HG02798 (cell line): ENCODE measurements at regions not wholly inside any gene's neighbourhood (a gene's known extent, or its start where the extent isn't known, plus 50 kb on each side); places are given as distances from the start of the nearest gene placed in this dataset.

Source experiments
- ATAC-seq: cut with Tn5 transposase; IDR thresholded peaks from one replicate; pipeline ENCODE4 v1.9.1; 2021; ENCODE audit warnings: mild to moderate bottlenecking; ENCODE audit not compliant: unreplicated experiment, poor library complexity

- ATAC-seq: no peak
Measured at GRCh38 chr4:19547463-19547862, 704.2 kb upstream of the SLIT2 start.

DNA sequence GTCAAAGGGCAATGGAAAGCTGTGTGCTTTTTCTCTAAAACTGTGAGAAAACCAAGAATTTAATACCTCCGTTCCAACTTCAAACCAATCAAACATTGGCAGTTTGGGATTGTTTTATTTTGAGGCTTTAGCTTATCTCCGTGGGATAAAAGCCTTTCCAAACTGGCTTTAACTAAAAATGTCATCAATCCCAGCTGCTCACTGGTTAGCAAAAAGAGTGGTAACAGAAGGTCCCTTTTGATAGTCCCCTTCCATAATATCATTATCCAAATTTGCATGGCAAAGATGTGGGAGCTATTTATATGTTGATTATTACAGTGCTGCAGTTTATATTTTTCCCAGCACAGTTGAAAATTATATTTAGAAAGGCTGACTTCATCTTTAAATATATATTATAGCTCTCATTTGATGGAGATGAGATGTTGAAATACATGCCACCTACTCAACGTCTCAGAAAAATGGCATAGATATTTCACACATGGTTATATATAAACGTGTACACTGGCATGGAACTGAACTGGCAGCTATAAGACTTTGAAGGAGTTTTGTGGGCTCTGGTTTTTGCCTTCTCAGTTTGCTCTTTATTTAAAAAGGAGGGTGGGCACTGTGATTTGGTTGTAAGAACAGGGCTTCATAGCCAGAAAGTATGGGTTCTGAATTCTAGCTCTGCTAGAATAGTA is 707.1 kb upstream of the SLIT2 start:
- ATAC-seq: no peak

DNA sequence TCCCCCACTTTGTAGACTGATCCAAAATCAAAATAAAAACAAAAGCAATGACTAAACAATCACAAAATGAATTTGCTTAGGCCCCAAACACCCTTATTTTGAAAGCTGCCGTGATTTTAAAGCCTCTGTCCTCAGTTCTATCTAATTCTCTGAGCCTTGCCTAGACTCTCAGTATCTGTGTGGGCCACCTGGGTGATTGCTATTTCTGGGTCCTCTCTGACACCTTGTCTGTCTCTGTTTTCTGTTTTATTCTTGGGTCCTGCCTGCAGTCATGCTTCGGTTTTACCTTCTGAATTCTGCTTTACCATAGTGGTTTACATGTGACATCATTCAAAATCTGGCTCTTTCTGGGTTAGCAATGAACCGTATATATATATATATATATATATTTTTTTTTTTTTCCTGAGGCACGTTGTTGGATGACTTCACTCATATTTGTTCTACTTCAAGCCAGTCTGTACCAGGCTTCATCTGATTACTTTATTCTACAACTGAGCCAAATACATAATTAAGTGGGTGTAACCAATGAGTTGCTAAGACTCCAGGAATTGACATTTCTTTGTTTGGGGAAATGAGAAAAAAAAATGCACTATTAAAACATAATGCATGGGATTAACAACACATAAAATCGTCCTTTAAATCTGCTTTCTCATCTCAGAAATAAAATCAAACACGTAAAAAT is 710.7 kb upstream of the SLIT2 start:
- no peak for ATAC-seq

DNA sequence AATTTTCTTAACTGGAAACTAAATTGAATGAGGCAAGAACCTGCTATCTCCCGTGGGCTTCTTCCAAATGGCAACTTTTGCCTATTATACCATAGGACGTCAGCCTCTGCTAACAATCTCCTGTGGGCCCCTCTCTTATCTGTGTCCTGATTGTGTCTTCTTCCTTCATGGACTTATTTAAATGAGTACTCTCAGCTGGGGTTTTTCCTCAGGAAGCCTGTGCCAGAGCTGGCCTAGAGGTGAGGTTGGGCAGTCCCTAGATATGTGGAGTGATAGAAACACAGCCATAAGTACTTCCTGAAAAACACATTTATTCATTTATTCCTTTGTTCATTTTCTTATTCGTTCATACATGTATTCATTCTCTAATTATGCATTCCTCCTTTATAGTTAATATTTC is 712.5 kb upstream of the SLIT2 start:
- no peak for ATAC-seq

DNA sequence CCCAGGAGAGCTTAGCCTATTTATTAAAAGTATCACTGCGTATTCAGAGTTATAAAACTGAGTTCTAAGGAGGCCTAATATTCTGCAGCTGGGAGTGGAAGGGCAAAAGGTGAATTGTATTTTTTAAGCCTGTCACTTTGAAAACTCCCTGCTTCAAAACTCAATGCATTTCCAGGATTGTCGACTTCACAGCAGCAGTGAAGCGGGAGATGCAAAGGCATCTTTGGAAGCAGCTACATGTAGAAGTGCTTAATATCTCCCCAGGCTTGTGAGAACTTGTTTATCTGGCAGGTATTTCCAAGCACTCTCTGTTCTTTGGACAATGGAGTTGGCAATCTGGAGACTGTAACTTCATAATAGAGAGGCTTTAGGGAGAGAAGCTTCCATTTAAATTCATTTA is 717.5 kb upstream of the SLIT2 start:
- ATAC-seq: no peak

GRCh38 chr4:19531906-19532848 is 719.5 kb upstream of the SLIT2 start:
- ATAC-seq: no peak

- no peak for ATAC-seq
Measured at GRCh38 chr4:19523964-19524363, 727.7 kb upstream of the SLIT2 start.

- no peak for ATAC-seq
Measured at GRCh38 chr4:19522966-19523365, 728.7 kb upstream of the SLIT2 start.

- no peak for ATAC-seq
Measured at GRCh38 chr4:19520939-19521520, 730.7 kb upstream of the SLIT2 start.

DNA sequence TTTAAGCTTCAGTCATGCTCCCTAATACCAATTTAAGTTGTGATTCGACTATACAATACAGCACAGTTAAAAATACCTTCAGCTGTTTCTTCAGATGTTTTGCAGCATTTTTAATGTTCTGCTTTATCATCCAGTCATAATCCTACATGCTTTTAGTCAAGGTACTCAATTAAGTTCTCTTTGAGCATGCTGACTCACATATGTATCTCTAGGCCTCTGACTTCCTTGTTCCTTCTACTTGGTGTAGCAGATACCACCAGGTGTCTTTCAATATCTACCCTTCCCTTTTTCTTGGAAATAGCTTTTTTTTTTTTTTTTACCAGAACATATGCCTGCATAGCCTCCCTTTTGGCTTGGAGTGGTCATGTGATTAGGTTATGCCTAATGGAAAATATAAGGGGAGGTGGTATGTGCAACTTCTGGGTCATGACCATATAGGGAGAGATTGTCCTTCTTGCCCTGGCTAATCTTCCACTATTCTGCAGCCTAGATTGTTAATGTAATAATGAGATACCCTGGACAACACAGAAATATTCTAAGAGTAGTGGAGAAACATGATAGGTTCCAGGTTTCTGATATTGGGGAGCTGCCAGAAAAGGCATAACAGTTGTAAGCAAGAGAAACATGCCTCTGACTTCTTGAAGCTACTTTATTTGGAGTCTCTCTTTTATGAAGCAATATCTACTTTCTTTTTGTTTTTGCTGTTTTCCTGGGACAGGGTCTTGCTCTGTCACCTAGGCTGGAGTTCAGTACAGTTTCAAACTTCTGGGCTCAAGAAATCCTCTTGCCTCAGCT is 737.2 kb upstream of the SLIT2 start:
- ATAC-seq: no peak

DNA sequence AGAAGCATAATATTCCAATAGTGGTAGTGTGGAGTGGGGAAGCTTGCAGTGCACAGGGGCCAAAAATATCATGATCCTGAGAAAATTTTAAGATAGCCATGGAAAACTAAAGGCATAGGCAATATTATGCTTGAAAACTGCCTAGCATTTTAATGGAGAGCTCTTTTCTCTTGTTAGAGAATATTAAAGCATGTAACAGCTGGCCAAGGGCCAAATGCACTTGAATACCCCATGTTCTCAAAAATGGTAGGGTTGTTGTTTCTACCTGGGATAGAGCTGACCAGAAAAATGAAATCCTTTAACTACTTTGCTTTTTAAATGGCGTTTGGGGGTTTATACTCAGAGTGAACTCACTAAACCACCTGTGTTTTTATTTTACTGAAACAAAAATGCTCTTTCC is 739.6 kb upstream of the SLIT2 start:
- ATAC-seq: no peak

- ATAC-seq: no peak
Measured at GRCh38 chr4:19510993-19511392, 740.7 kb upstream of the SLIT2 start.

GRCh38 chr4:19508442-19508841 is 743.3 kb upstream of the SLIT2 start:
- no peak for ATAC-seq

GRCh38 chr4:19497705-19498104 is 754.0 kb upstream of the SLIT2 start:
- ATAC-seq: no peak

GRCh38 chr4:19496756-19497155 is 754.9 kb upstream of the SLIT2 start:
- no peak for ATAC-seq

- no peak for ATAC-seq
Measured at GRCh38 chr4:19494961-19495360, 756.7 kb upstream of the SLIT2 start.

- no peak for ATAC-seq
Measured at GRCh38 chr4:19492606-19493005, 759.1 kb upstream of the SLIT2 start.

GRCh38 chr4:19486400-19486799 is 765.3 kb upstream of the SLIT2 start:
- ATAC-seq: no peak

GRCh38 chr4:19478791-19479190 is 772.9 kb upstream of the SLIT2 start:
- no peak for ATAC-seq

DNA sequence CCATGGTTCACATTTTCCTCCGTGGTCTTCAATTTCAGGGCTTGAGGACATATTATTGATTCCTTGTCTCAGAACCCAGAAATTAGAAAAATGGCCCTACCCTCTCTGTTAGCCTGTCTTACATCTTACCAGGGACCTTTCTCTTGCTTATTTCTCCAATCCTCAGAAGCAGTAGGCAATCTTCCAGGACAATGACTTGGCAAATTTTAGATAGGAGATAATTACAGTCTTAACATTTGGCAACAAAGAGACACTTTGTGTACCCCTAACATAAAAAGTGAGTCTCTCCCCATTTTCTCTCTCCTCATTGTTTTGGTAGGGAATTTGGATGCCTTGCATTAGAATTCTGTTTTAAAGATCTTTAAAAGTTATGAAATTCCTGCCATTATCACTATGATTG is 778.1 kb upstream of the SLIT2 start:
- ATAC-seq: no peak
